ENCODE measurements at regions not wholly inside any gene's neighbourhood (a gene's known extent, or its start where the extent isn't known, plus 50 kb on each side); places are given as distances from the start of the nearest gene placed in this dataset.
"Not testable (repeated sequence)": the region's sequence is repeated elsewhere in the genome, so short reads cannot be mapped to it uniquely, and the experiment has no call there.

- Histone ChIP-seq H3K27ac (ENCODE audit: low read length) (no peak overlapping the region), H3K9me3 (ENCODE audit: control insufficient read depth in 2 of 2, low read length in 2 of 2) (no peaks in the 10 kb centered on the region), H3K4me3 (ENCODE audit: low read length in 2 of 2) (no peak overlapping the region), H3K36me3 (ENCODE audit: control insufficient read depth in 2 of 2, insufficient read depth in 2 of 2, low read length in 2 of 2) (no peaks in the 10 kb centered on the region), H3K27me3 (ENCODE audit: control insufficient read depth in 1 of 2, insufficient read depth in 2 of 2, low read length in 2 of 2) (no peaks in the 10 kb centered on the region), H3K9ac (ENCODE audit: low read length in 2 of 2) (no peak overlapping the region), H3K4me1 (ENCODE audit: control insufficient read depth, insufficient read depth, low read length) (no peaks in the 10 kb centered on the region)
Observed at GRCh38 chr1:199914546-199914945, 113.0 kb upstream of the NR5A2 start.

DNA sequence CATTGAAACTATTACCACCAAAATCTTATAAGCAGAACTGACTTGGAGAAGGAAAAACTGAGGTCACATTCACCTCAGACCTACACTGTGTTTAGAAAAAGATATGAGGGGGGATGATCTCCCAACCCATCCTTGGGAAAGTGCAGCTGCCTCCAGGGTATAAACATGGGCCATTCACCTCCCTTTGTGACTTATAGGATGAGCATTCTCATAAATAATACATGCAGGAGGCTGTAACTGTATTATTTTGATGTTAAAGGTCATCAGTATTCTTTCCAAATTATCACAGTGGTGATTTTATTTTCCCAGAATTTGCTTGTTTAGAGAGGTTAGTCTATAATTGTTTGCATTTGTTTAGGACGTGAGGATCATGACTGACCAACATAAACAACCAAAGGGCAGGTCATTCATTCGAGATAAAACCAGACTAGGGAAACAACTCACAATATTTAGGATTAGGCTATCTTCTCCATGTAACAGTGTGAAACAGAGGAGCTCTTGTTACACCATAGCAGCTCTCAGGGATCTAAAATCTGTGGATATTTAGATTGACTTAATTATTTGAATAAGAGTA is 109.2 kb upstream of the NR5A2 start:
- Histone ChIP-seq H3K9ac (ENCODE audit: low read length in 2 of 2) (no peak overlapping the region), H3K4me3 (ENCODE audit: low read length in 2 of 2) (no peak overlapping the region), H3K9me3 (ENCODE audit: control insufficient read depth in 2 of 2, low read length in 2 of 2) (no peaks in the 10 kb centered on the region), H3K27me3 (ENCODE audit: control insufficient read depth in 1 of 2, insufficient read depth in 2 of 2, low read length in 2 of 2) (no peaks in the 10 kb centered on the region), H3K4me1 (ENCODE audit: control insufficient read depth, insufficient read depth, low read length) (no peaks in the 10 kb centered on the region), H3K36me3 (ENCODE audit: control insufficient read depth in 2 of 2, insufficient read depth in 2 of 2, low read length in 2 of 2) (no peaks in the 10 kb centered on the region), H3K27ac (ENCODE audit: low read length) (no peak overlapping the region)

DNA sequence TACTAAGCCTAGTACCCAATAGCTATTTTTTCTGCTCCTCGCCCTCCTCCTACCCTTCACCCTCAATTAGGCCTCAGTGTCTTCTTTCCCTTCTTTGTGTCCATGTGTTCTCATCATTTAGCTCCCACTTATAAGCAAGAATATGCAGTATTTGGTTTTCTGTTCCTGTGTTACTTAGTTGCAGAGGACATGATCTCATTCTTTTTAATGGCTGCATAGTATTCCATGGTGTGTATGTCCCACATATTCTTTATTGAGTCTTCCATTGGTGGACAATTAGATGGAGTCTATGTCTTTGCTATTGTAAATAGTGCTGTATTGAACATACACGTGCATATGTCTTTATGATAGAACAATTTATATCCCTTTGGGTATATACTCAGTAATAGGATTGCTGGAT is 106.9 kb upstream of the NR5A2 start:
- Histone ChIP-seq H3K4me3 (ENCODE audit: low read length in 2 of 2) (no peak overlapping the region), H3K9me3 (ENCODE audit: control insufficient read depth in 2 of 2, low read length in 2 of 2) (no peaks in the 10 kb centered on the region), H3K9ac (ENCODE audit: low read length in 2 of 2) (no peak overlapping the region), H3K27me3 (ENCODE audit: control insufficient read depth in 1 of 2, insufficient read depth in 2 of 2, low read length in 2 of 2) (no peaks in the 10 kb centered on the region), H3K4me1 (ENCODE audit: control insufficient read depth, insufficient read depth, low read length) (no peaks in the 10 kb centered on the region), H3K27ac (ENCODE audit: low read length) (no peak overlapping the region), H3K36me3 (ENCODE audit: control insufficient read depth in 2 of 2, insufficient read depth in 2 of 2, low read length in 2 of 2) (no peaks in the 10 kb centered on the region)

DNA sequence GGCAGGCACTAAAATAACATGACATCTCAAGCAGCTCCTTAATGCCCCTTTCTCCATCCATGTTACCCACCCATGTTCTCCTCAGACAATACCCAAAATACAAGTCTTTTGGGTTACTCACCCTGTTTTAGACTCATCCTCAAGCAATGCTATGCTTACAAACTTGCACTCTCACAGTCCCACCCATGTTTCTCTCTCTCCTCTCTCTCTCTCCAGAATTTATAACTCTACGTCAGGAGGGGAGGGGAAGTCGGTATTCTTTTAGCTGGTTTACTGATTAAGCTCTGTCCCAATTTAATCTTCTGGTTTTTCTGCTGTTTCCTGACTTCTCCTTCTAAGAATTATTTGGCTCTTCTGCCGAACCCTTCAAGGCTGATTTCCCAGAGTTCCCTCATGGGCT is 98.0 kb upstream of the NR5A2 start:
- Histone ChIP-seq H3K9ac (ENCODE audit: low read length in 2 of 2) (no peak overlapping the region), H3K36me3 (ENCODE audit: control insufficient read depth in 2 of 2, insufficient read depth in 2 of 2, low read length in 2 of 2) (no peaks in the 10 kb centered on the region), H3K27ac (ENCODE audit: low read length) (no peak overlapping the region), H3K4me3 (ENCODE audit: low read length in 2 of 2) (no peak overlapping the region), H3K9me3 (ENCODE audit: control insufficient read depth in 2 of 2, low read length in 2 of 2) (no peaks in the 10 kb centered on the region), H3K4me1 (ENCODE audit: control insufficient read depth, insufficient read depth, low read length) (no peaks in the 10 kb centered on the region), H3K27me3 (ENCODE audit: control insufficient read depth in 1 of 2, insufficient read depth in 2 of 2, low read length in 2 of 2) (no peaks in the 10 kb centered on the region)

DNA sequence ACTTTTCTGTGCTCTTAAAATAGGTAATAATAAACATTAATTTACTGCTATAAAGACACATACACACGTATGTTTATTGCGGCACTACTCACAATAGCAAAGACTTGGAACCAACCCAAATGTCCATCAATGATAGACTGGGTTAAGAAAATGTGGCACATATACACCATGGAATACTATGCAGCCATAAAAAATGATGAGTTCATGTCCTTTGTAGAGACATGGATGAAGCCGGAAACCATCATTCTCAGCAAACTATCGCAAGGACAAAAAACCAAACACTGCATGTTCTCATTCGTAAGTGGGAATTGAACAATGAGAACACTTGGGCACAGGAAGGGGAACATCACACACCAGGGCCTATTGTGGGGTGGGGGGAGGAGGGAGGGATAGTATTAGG is 97.4 kb upstream of the NR5A2 start:
- not testable (repeated sequence) for H3K27ac ChIP-seq (ENCODE audit: low read length); H3K36me3 ChIP-seq (ENCODE audit: control insufficient read depth in 2 of 2, insufficient read depth in 2 of 2, low read length in 2 of 2); H3K4me1 ChIP-seq (ENCODE audit: control insufficient read depth, insufficient read depth, low read length); H3K4me3 ChIP-seq (ENCODE audit: low read length in 2 of 2); H3K9me3 ChIP-seq (ENCODE audit: control insufficient read depth in 2 of 2, low read length in 2 of 2); H3K9ac ChIP-seq (ENCODE audit: low read length in 2 of 2); H3K27me3 ChIP-seq (ENCODE audit: control insufficient read depth in 1 of 2, insufficient read depth in 2 of 2, low read length in 2 of 2)

- Histone ChIP-seq H3K27me3 (ENCODE audit: control insufficient read depth in 1 of 2, insufficient read depth in 2 of 2, low read length in 2 of 2) (no peaks in the 10 kb centered on the region), H3K27ac (ENCODE audit: low read length) (no peak overlapping the region), H3K36me3 (ENCODE audit: control insufficient read depth in 2 of 2, insufficient read depth in 2 of 2, low read length in 2 of 2) (no peaks in the 10 kb centered on the region), H3K9me3 (ENCODE audit: control insufficient read depth in 2 of 2, low read length in 2 of 2) (no peaks in the 10 kb centered on the region), H3K4me3 (ENCODE audit: low read length in 2 of 2) (no peak overlapping the region), H3K4me1 (ENCODE audit: control insufficient read depth, insufficient read depth, low read length) (no peaks in the 10 kb centered on the region), H3K9ac (ENCODE audit: low read length in 2 of 2) (no peak overlapping the region)
Observed at GRCh38 chr1:199931666-199932377, 95.7 kb upstream of the NR5A2 start.

GRCh38 chr1:199932462-199932861 is 95.0 kb upstream of the NR5A2 start:
- no peaks in the 10 kb centered on the region for H3K36me3 ChIP-seq (ENCODE audit: control insufficient read depth in 2 of 2, insufficient read depth in 2 of 2, low read length in 2 of 2)
- no peak overlapping the region for H3K4me3 ChIP-seq (ENCODE audit: low read length in 2 of 2)
- no peak overlapping the region for H3K9ac ChIP-seq (ENCODE audit: low read length in 2 of 2)

DNA sequence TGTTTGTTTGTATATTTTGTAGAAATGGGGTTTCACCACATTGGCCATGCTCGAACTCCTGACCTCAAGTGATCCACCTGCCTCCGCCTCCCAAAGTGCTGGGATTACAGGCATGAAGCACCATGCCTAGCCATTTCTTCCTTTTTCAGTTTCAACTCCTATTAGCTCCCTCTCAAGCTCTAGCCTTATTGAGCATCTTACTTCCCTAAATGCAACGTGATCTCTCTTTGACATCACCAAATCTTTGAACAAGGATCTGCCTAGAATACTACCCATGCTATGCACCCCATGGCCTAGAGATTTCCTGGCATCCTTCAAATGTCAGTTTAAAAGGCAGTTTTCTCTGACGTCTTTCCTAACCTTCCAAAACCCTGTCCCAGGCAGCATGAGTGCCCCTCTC is 91.1 kb upstream of the NR5A2 start:
- Histone ChIP-seq H3K4me1 (ENCODE audit: control insufficient read depth, insufficient read depth, low read length) (no peaks in the 10 kb centered on the region), H3K36me3 (ENCODE audit: control insufficient read depth in 2 of 2, insufficient read depth in 2 of 2, low read length in 2 of 2) (no peaks in the 10 kb centered on the region), H3K27ac (ENCODE audit: low read length) (no peak overlapping the region), H3K27me3 (ENCODE audit: control insufficient read depth in 1 of 2, insufficient read depth in 2 of 2, low read length in 2 of 2) (no peaks in the 10 kb centered on the region), H3K9me3 (ENCODE audit: control insufficient read depth in 2 of 2, low read length in 2 of 2) (no peaks in the 10 kb centered on the region), H3K4me3 (ENCODE audit: low read length in 2 of 2) (no peak overlapping the region), H3K9ac (ENCODE audit: low read length in 2 of 2) (no peak overlapping the region)

More at GRCh38 chr1:199932462-199932861, 95.0 kb upstream of the NR5A2 start:
- Histone ChIP-seq H3K27ac (ENCODE audit: low read length) (no peak overlapping the region), H3K27me3 (ENCODE audit: control insufficient read depth in 1 of 2, insufficient read depth in 2 of 2, low read length in 2 of 2) (no peaks in the 10 kb centered on the region), H3K4me1 (ENCODE audit: control insufficient read depth, insufficient read depth, low read length) (no peaks in the 10 kb centered on the region), H3K9me3 (ENCODE audit: control insufficient read depth in 2 of 2, low read length in 2 of 2) (no peaks in the 10 kb centered on the region)

DNA sequence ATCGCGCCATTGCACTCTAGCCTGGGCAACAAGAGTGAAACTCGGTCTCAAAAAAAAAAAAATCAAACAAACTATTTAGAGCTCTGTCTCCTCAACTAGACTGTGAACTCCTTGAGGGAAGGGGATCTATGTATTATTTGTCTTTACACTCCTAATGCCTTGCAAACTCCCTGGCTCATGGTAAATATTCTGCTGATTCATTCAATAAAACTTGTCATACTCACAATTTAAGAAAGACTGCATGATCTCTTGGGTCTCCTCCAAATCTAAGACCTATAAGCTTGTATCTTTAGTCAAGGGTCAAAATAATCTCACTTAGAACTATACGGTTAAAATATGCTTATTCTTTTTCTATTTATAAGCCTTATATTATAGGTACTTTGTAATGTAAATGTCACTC is 90.3 kb upstream of the NR5A2 start:
- Histone ChIP-seq H3K4me3 (ENCODE audit: low read length in 2 of 2) (no peak overlapping the region), H3K4me1 (ENCODE audit: control insufficient read depth, insufficient read depth, low read length) (no peaks in the 10 kb centered on the region), H3K36me3 (ENCODE audit: control insufficient read depth in 2 of 2, insufficient read depth in 2 of 2, low read length in 2 of 2) (no peaks in the 10 kb centered on the region), H3K9me3 (ENCODE audit: control insufficient read depth in 2 of 2, low read length in 2 of 2) (no peaks in the 10 kb centered on the region), H3K27me3 (ENCODE audit: control insufficient read depth in 1 of 2, insufficient read depth in 2 of 2, low read length in 2 of 2) (no peaks in the 10 kb centered on the region), H3K9ac (ENCODE audit: low read length in 2 of 2) (no peak overlapping the region), H3K27ac (ENCODE audit: low read length) (no peak overlapping the region)

DNA sequence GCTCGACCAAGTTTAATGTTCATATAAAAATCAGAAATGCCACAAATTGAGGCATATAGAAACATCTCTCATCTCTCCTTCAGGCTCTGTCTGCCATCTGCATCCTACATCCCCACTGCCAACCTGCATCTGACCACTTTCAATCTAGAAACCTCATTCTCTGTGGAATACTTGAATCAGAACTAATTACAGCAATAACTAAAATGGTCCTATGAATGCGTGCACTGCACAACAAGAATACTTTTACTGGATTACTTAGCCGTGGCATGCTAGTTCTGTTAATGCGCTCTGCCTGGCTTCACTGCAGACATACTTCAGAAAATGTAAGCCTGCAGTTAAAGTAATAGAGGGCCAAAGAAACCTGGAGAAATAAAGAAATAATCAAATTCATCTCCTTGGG is 89.8 kb upstream of the NR5A2 start:
- H3K27ac ChIP-seq (ENCODE audit: low read length) = no peak overlapping the region
- H3K9me3 ChIP-seq (ENCODE audit: control insufficient read depth in 2 of 2, low read length in 2 of 2) = no peaks in the 10 kb centered on the region
- no peak overlapping the region for H3K4me3 ChIP-seq (ENCODE audit: low read length in 2 of 2)
- no peaks in the 10 kb centered on the region for H3K27me3 ChIP-seq (ENCODE audit: control insufficient read depth in 1 of 2, insufficient read depth in 2 of 2, low read length in 2 of 2)
- H3K9ac ChIP-seq (ENCODE audit: low read length in 2 of 2) = no peak overlapping the region
- no peaks in the 10 kb centered on the region for H3K36me3 ChIP-seq (ENCODE audit: control insufficient read depth in 2 of 2, insufficient read depth in 2 of 2, low read length in 2 of 2)
- no peaks in the 10 kb centered on the region for H3K4me1 ChIP-seq (ENCODE audit: control insufficient read depth, insufficient read depth, low read length)

GRCh38 chr1:199944986-199945385 is 82.5 kb upstream of the NR5A2 start:
- Histone ChIP-seq H3K4me3 (ENCODE audit: low read length in 2 of 2) (no peak overlapping the region), H3K27me3 (ENCODE audit: control insufficient read depth in 1 of 2, insufficient read depth in 2 of 2, low read length in 2 of 2) (no peaks in the 10 kb centered on the region), H3K27ac (ENCODE audit: low read length) (no peak overlapping the region), H3K4me1 (ENCODE audit: control insufficient read depth, insufficient read depth, low read length) (no peaks in the 10 kb centered on the region), H3K36me3 (ENCODE audit: control insufficient read depth in 2 of 2, insufficient read depth in 2 of 2, low read length in 2 of 2) (no peaks in the 10 kb centered on the region), H3K9ac (ENCODE audit: low read length in 2 of 2) (no peak overlapping the region), H3K9me3 (ENCODE audit: control insufficient read depth in 2 of 2, low read length in 2 of 2) (peaks cover 0 to 2% of the 10 kb centered on the region in 2 donors)

All from stomach smooth muscle (tissue), 2 donors.